ENCODE measurements at regions not wholly inside any gene's neighbourhood (a gene's known extent, or its start where the extent isn't known, plus 50 kb on each side); places are given as distances from the start of the nearest gene placed in this dataset.

GRCh38 chr6:159097256-159097655 lies 52.5 kb upstream of the TAGAP start:
- no peak for DNase-seq (ENCODE audit: low spot score)
- POLR2A ChIA-PET (ENCODE audit: low non-redundant PET): no interaction called here
- CTCF ChIA-PET: interaction anchor here (0.6 kb wide), 1 partner anchor 722 kb away, joined by 4 read pairs; no protein-coding TSS in a partner anchor
- TF ChIP-seq CTCF (conservative IDR thresholded peaks at IDR 0.05; ENCODE audit: low read depth): no peak
- H3K27ac ChIP-seq: no peak overlapping the region

- DNase-seq (ENCODE audit: low spot score): no peak
- POLR2A ChIA-PET (ENCODE audit: low non-redundant PET): no interaction called here
- H3K27ac ChIP-seq: no peak overlapping the region
- TF ChIP-seq CTCF (conservative IDR thresholded peaks at IDR 0.05; ENCODE audit: low read depth): no peak
- CTCF ChIA-PET: no interaction called here
Observed at GRCh38 chr6:159095616-159096015, 50.8 kb upstream of the TAGAP start.

DNA sequence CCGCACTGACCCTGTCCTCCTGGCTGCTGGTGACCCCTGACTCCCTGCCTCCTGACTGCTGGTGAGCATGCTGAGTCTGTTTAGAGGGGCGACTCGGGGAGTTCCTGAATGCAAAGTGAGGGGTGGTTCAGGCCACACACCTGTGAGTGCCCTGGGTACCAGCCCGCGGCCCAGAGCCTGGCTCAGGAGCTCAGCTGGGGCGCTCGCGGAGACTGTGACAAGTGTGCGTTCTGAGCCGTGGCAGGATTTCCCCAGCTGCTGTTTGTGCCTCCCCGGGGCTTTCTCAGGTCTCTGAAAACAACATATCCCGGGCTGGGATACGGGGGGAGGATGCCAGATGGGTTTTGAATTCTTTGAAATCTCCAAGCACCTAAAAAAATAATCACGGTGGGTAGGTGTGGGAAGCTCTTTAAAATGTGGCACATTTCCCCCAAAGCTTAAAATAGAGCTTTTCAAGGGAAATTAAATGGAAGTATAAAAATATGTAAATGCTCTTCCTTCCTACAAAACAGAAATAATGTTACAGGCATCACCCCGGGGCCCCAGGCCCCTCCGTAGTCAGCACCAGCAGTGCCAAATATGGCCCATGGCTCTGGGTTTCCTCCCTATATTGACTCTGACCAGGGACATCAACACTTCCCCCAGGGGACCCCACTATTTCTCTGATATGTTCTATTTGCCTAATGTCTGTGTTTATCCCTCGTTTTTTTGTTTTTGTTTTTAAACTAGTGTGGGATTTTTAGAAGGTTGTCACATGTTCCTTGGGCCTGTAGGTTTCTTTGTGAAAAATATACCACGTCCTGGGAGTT lies 49.9 kb upstream of the TAGAP start:
- no peak overlapping the region for H3K27ac ChIP-seq
- no peak for TF ChIP-seq CTCF (conservative IDR thresholded peaks at IDR 0.05; ENCODE audit: low read depth)
- CTCF ChIA-PET: interaction anchor here (1.1 kb wide), 1 partner anchor 9 kb away, joined by 3 read pairs; no protein-coding TSS in a partner anchor
- DNase-seq (ENCODE audit: low spot score): no peak
- POLR2A ChIA-PET (ENCODE audit: low non-redundant PET): no interaction called here

Data from RWPE1 (cell line).